ENCODE measurements at regions not wholly inside any gene's neighbourhood (a gene's known extent, or its start where the extent isn't known, plus 50 kb on each side); places are given as distances from the start of the nearest gene placed in this dataset.

GRCh38 chr9:99516657-99517049 is 294.6 kb downstream of the SEC61B start:
- TF ChIP-seq CTCF (IDR thresholded peaks at IDR 0.05) (no peak), POLR2A (IDR thresholded peaks at IDR 0.05) (no peak), POLR2AphosphoS5 (IDR thresholded peaks at IDR 0.05) (no peak)
